Eye (tissue), 1 donor: ENCODE measurements at regions not wholly inside any gene's neighbourhood (a gene's known extent, or its start where the extent isn't known, plus 50 kb on each side); places are given as distances from the start of the nearest gene placed in this dataset.

Source experiments
- DNase-seq: peaks from one replicate; pipeline ENCODE4 v3.0.0-alpha.2; 2015

GRCh38 chr4:56757821-56758411, 63.6 kb downstream of the SPINK2 start:
- DNase-seq, result peak; percentile 51

GRCh38 chr4:56757261-56757746, 64.2 kb downstream of the SPINK2 start:
- DNase-seq, result no peak

- no peak for DNase-seq
Observed at GRCh38 chr4:56755901-56756300, 65.6 kb downstream of the SPINK2 start.

DNA sequence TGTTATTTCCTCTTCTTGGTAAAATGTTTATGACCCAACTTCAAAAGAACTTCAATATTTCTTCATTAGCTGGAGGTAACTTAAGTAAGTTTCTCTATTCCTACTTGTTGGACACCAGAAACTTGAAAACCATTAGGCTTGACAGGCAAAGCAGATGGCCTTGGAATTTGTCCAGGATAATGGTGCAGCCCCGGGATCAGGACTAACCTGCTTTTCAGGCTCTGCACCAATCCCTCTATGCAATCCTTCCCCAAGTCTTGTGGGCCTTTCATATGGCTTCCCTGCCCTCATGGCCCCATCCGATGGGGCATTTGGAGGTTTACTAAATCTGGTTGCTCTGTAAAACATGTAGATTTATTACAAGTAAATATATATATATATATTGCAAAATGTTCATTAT, 68.5 kb downstream of the SPINK2 start:
- DNase-seq, result no peak

DNA sequence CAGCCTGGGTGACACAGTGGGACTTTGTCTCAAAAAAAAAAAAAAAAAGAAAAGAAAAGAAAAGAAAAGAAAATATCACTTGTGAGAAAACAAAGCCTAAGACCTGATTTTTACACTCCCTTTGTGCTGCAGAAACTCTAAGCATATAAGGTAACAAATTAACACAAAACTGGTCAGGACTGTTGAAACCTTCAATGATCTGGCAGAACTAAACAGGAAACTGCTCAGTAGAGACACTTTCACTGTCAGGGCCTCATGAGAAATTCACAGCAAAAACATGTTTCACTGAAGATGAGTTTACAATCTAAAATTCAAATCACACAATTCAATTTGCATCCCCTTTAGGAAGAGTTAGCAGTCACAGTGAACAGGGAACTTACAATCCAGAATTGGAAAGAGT, 69.1 kb upstream of the HOPX start:
- DNase-seq, result no peak

GRCh38 chr4:56748271-56748670, 67.2 kb upstream of the HOPX start:
- DNase-seq, result no peak

GRCh38 chr4:56746639-56747038, 65.5 kb upstream of the HOPX start:
- no peak for DNase-seq

- DNase-seq, result no peak
Observed at GRCh38 chr4:56745042-56745441, 63.9 kb upstream of the HOPX start.

DNA sequence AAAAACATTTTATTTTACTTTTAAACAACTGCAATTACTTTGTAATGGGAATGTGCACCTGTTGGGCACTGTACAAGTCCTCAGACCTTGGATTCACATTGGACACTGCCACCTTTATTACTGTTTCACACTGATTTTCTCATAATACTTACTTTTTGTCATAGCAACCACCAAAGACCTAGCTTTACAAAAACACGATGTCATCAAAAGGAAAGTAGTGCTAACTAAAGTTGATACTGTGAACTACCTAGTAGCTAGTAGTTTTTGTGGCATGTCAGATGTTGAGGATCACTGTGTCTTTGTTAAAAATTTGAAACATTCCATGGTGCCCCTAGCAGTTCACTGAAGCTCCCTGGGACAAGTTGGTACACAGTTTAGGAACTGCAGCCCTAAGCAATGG, 62.9 kb upstream of the HOPX start:
- no peak for DNase-seq

- DNase-seq, result no peak
Observed at GRCh38 chr4:56743550-56743949, 62.5 kb upstream of the HOPX start.

DNA sequence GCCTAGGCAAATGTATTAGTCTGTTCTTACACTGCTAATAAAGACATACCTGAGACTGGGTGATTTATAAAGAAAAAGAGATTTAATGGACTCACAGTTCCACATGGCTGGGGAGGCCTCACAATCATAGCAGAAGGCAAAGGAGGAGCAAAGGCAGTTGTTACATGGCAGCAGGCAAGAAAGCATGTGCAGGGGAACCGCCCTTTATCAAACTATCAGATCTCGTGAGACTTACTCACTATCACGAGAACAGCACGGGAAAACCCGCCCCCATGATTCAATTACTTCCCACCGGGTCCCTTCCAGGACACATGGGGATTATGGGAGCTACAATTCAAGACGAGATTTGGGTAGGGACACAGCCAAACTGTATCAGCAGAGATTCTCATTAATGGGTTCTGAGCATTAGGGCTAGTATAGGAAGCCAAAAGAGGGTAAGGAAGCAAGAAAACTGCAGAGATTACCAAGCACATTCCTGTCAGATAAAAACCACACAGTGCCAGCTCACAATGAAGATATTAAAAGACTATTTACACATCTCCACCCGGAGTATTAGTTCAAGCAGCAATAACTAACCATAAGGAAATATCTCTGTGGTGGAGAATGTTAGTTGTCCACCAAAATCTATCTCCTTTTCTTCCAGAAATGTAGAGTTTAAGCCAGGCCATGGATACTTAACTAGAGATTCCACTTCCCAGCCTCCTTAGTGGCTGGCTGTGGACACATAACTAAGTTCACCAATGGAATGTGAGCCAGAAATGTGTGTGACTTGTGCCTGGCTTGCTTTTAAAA, 61.2 kb upstream of the HOPX start:
- no peak for DNase-seq

- DNase-seq, result no peak
Observed at GRCh38 chr4:56741595-56741994, 60.5 kb upstream of the HOPX start.

GRCh38 chr4:56739066-56739777, 58.1 kb upstream of the HOPX start:
- no peak for DNase-seq

DNA sequence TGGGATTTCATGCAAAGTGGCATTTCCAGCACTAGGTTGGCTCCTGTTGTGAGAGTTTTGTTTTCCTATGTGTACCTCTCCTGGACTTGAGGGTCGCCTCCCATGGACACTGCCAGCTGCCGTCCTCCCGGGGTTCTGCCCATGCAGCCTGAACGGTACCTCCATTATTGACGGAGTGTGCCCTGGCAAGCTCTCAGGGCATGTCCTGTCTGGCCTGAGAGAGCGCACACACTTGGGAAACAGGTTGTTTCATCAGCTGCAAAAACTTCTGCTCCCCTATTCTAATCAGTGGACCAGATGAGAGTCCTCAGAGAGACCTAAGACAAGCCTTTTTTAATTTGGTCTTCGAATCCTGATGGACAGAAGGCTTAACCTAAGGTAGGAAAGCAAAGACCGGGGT, 56.6 kb upstream of the HOPX start:
- DNase-seq, result no peak

GRCh38 chr4:56733352-56733751, 52.3 kb upstream of the HOPX start:
- DNase-seq, result no peak

DNA sequence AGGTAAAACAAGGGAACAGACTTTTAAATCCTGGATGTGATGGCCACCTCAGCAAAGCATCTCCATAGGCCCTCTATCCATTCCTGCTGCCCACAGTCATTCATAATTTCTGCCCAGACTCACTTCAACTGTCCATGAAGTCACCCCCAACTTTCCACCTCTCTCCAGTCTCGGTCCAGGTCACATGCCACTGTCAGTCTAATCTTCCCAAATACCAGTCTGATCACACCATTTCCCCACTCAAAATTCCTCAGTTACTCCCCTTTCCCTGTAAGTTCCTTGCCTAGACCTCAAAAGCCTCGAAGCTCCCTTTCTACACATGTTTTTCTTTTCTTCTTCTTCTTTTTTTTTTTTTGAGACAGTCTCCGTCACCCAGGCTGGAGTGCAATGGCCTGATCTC, 51.2 kb upstream of the HOPX start:
- no peak for DNase-seq

- no peak for DNase-seq
Observed at GRCh38 chr4:56731857-56732256, 50.8 kb upstream of the HOPX start.
